Kidney epithelial cell (primary cell): ENCODE measurements at regions not wholly inside any gene's neighbourhood (a gene's known extent, or its start where the extent isn't known, plus 50 kb on each side); places are given as distances from the start of the nearest gene placed in this dataset.

ENCODE experiments used
- DNase-seq: peaks from one replicate; pipeline ENCODE4 v3.0.0-alpha.2; 2010; ENCODE audit warnings: low read depth
- H3K27me3 ChIP-seq: 2 replicates; pipeline ENCODE4 v1.6.0; 2011; ENCODE audit warnings: low read length; ENCODE audit not compliant: control insufficient read depth, insufficient read depth
- H3K36me3 ChIP-seq: 2 replicates; pipeline ENCODE4 v1.5.1; 2011; ENCODE audit warnings: low read length; ENCODE audit not compliant: control insufficient read depth, insufficient read depth
- H3K4me3 ChIP-seq: 2 replicates; pipeline ENCODE4 v1.5.1; 2011; ENCODE audit warnings: low read depth, mild to moderate bottlenecking, control low read depth, low read length
- CTCF ChIP-seq: IDR thresholded peaks from 2 replicates; pipeline ENCODE4 v1.5.1; 2011; ENCODE audit warnings: mild to moderate bottlenecking, moderate library complexity, low read length, control low read depth, inconsistent platforms; ENCODE audit not compliant: insufficient read depth, poor library complexity, severe bottlenecking

GRCh38 chr10:57249615-57250281 is 888.7 kb upstream of the ZWINT start:
- Histone ChIP-seq H3K27me3 (peaks cover 2% of the 10 kb centered on the region), H3K36me3 (no peaks in the 10 kb centered on the region), H3K4me3 (no peak overlapping the region)
- no peak for TF ChIP-seq CTCF
- no peak for DNase-seq

GRCh38 chr10:57247271-57247670 is 886.2 kb upstream of the ZWINT start:
- no peak overlapping the region for H3K4me3 ChIP-seq
- H3K27me3 ChIP-seq, result peaks cover 2% of the 10 kb centered on the region
- no peak for DNase-seq
- H3K36me3 ChIP-seq, result no peaks in the 10 kb centered on the region
- no peak for TF ChIP-seq CTCF

- TF ChIP-seq CTCF, result no peak
- DNase-seq, result no peak
- H3K27me3 ChIP-seq, result no peaks in the 10 kb centered on the region
- H3K36me3 ChIP-seq, result no peaks in the 10 kb centered on the region
- no peak overlapping the region for H3K4me3 ChIP-seq
Measured at GRCh38 chr10:57225920-57226319, 864.9 kb upstream of the ZWINT start.

GRCh38 chr10:57224811-57225210 is 863.8 kb upstream of the ZWINT start:
- TF ChIP-seq CTCF, result no peak
- no peak overlapping the region for H3K4me3 ChIP-seq
- H3K27me3 ChIP-seq, result no peaks in the 10 kb centered on the region
- no peak for DNase-seq
- H3K36me3 ChIP-seq, result no peaks in the 10 kb centered on the region

GRCh38 chr10:57222603-57223002 is 861.5 kb upstream of the ZWINT start:
- TF ChIP-seq CTCF, result no peak
- H3K27me3 ChIP-seq, result no peaks in the 10 kb centered on the region
- no peak overlapping the region for H3K4me3 ChIP-seq
- no peaks in the 10 kb centered on the region for H3K36me3 ChIP-seq
- DNase-seq, result no peak

- no peak for DNase-seq
- no peak overlapping the region for H3K4me3 ChIP-seq
- TF ChIP-seq CTCF, result no peak
- no peaks in the 10 kb centered on the region for H3K36me3 ChIP-seq
- no peaks in the 10 kb centered on the region for H3K27me3 ChIP-seq
Measured at GRCh38 chr10:57222129-57222528, 861.1 kb upstream of the ZWINT start.
